Activated naive CD8-positive, alpha-beta T cell treated with anti-CD3 and anti-CD28 coated beads for 36 hours (primary cell): ENCODE measurements at regions not wholly inside any gene's neighbourhood (a gene's known extent, or its start where the extent isn't known, plus 50 kb on each side); places are given as distances from the start of the nearest gene placed in this dataset.
"Not testable (repeated sequence)": the region's sequence is repeated elsewhere in the genome, so short reads cannot be mapped to it uniquely, and the experiment has no call there.

Experiments
- DNase-seq: peaks from one replicate; pipeline ENCODE4 v3.0.0; 2021
- H3K27ac Mint-ChIP-seq: one replicate; pipeline ENCODE4 v1.8.0; 2022; ENCODE audit warnings: mild to moderate bottlenecking, moderate library complexity, mixed read lengths
- H3K27me3 Mint-ChIP-seq: one replicate; pipeline ENCODE4 v1.8.0; 2022; ENCODE audit warnings: mild to moderate bottlenecking, mixed read lengths
- H3K36me3 Mint-ChIP-seq: one replicate; pipeline ENCODE4 v1.8.0; 2021; ENCODE audit warnings: mild to moderate bottlenecking, mixed read lengths
- H3K4me1 Mint-ChIP-seq: one replicate; pipeline ENCODE4 v1.8.0; 2021; ENCODE audit warnings: mixed read lengths
- H3K4me3 Mint-ChIP-seq: one replicate; pipeline ENCODE4 v1.8.0; 2022; ENCODE audit warnings: mild to moderate bottlenecking, moderate library complexity, mixed read lengths
- H3K9me3 Mint-ChIP-seq: one replicate; pipeline ENCODE4 v1.8.0; 2022; ENCODE audit warnings: mixed read lengths

- Mint-ChIP-seq H3K27me3 (no peaks in the 10 kb centered on the region), H3K36me3 (no peaks in the 10 kb centered on the region), H3K27ac (no peak overlapping the region), H3K4me3 (no peak overlapping the region), H3K4me1 (no peaks in the 10 kb centered on the region), H3K9me3 (no peaks in the 10 kb centered on the region)
- DNase-seq = no peak
Measured at GRCh38 chr10:121265360-121266123, 332.7 kb downstream of the FGFR2 start.

DNA sequence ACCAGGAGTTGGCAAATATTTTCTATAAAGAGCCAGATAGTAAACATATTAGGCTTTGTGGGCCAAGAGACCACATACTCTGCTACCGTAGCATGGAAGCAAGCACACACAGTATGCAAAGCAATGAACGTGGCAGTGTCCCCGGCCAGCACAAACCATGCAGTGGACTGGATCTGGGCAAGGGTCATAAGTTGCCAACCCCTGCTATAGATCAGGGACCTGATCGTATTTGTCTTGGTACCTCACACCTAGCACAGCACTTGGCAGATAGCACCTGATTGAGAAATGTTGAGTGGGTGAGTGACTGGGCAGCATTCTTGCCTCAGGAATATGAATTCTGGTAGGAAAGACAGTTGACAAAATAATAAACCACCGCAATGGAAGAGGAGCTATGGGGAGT is 331.9 kb downstream of the FGFR2 start:
- H3K36me3 Mint-ChIP-seq = no peaks in the 10 kb centered on the region
- H3K27ac Mint-ChIP-seq = no peak overlapping the region
- no peaks in the 10 kb centered on the region for H3K27me3 Mint-ChIP-seq
- H3K4me1 Mint-ChIP-seq = no peaks in the 10 kb centered on the region
- no peaks in the 10 kb centered on the region for H3K9me3 Mint-ChIP-seq
- DNase-seq = no peak
- H3K4me3 Mint-ChIP-seq = no peak overlapping the region

GRCh38 chr10:121267236-121268003 is 330.8 kb downstream of the FGFR2 start:
- H3K9me3 Mint-ChIP-seq = no peaks in the 10 kb centered on the region
- no peak for DNase-seq
- no peaks in the 10 kb centered on the region for H3K27me3 Mint-ChIP-seq
- no peak overlapping the region for H3K4me3 Mint-ChIP-seq
- H3K27ac Mint-ChIP-seq = no peak overlapping the region
- H3K36me3 Mint-ChIP-seq = no peaks in the 10 kb centered on the region
- H3K4me1 Mint-ChIP-seq = no peaks in the 10 kb centered on the region

- H3K4me3 Mint-ChIP-seq = no peak overlapping the region
- H3K27ac Mint-ChIP-seq = no peak overlapping the region
- H3K9me3 Mint-ChIP-seq = no peaks in the 10 kb centered on the region
- no peaks in the 10 kb centered on the region for H3K36me3 Mint-ChIP-seq
- no peaks in the 10 kb centered on the region for H3K27me3 Mint-ChIP-seq
- DNase-seq = no peak
- H3K4me1 Mint-ChIP-seq = no peaks in the 10 kb centered on the region
Measured at GRCh38 chr10:121268363-121268762, 329.9 kb downstream of the FGFR2 start.

DNA sequence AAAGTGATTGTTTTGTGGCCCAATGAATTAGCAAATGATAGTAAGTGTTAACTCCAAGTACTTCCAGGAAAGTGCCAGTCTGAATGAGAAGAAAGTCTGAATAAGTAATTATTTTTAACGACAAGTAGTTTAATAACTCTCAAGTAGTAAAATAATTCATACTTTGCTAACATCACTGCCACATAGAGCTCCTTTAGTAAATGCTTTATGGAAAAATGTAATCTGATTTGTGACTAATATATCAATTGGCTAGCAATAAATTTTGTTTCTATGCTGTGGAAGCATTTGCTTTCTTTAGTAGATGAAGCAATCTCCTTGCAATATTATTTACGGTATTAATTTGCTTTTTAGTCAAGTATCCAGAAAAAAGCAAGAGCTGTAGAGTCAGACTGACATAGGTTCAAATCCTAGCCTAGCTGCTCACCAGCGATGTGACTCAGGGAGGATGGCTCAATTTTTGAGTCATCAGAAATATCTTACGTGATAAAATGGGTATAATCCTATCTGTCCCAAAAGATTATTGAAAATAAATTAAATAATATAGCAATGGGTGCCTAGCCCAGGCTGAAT is 329.3 kb downstream of the FGFR2 start:
- no peaks in the 10 kb centered on the region for H3K9me3 Mint-ChIP-seq
- DNase-seq = no peak
- H3K4me3 Mint-ChIP-seq = no peak overlapping the region
- no peak overlapping the region for H3K27ac Mint-ChIP-seq
- no peaks in the 10 kb centered on the region for H3K36me3 Mint-ChIP-seq
- H3K27me3 Mint-ChIP-seq = no peaks in the 10 kb centered on the region
- H3K4me1 Mint-ChIP-seq = no peaks in the 10 kb centered on the region

- Mint-ChIP-seq H3K4me3 (no peak overlapping the region), H3K27me3 (peaks cover 3% of the 10 kb centered on the region), H3K9me3 (no peaks in the 10 kb centered on the region), H3K27ac (no peak overlapping the region), H3K36me3 (no peaks in the 10 kb centered on the region), H3K4me1 (no peaks in the 10 kb centered on the region)
- DNase-seq = no peak
Measured at GRCh38 chr10:121270906-121271305, 327.3 kb downstream of the FGFR2 start.

DNA sequence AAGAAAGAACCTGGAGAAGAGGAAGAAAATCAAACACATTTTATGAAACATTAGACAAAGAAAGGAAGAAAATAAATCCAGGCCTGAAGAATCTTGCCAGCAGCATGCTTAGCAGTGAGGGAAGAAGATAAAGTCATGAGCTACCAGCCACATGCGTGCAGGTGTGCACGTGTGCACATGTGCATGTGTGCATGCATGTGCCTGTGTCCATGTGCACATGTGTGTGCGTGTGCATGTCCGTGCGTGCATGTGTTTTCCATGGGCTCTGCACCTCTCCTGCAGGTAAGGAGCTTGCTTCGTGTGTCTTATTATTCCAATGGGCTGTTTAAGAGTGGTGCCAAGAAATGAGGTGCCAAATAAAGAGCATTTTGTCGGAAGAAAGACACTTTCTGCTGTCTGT is 322.2 kb downstream of the FGFR2 start:
- Mint-ChIP-seq H3K27me3 (peaks cover 5% of the 10 kb centered on the region), H3K27ac (no peak overlapping the region), H3K9me3 (peaks cover 8% of the 10 kb centered on the region), H3K36me3 (no peaks in the 10 kb centered on the region), H3K4me1 (no peaks in the 10 kb centered on the region), H3K4me3 (no peak overlapping the region)
- DNase-seq = no peak

GRCh38 chr10:121276822-121277221 is 321.4 kb downstream of the FGFR2 start:
- Mint-ChIP-seq H3K4me1 (no peaks in the 10 kb centered on the region), H3K36me3 (no peaks in the 10 kb centered on the region), H3K4me3 (no peak overlapping the region), H3K27me3 (peaks cover 5% of the 10 kb centered on the region), H3K9me3 (peaks cover 8% of the 10 kb centered on the region), H3K27ac (no peak overlapping the region)
- no peak for DNase-seq

DNA sequence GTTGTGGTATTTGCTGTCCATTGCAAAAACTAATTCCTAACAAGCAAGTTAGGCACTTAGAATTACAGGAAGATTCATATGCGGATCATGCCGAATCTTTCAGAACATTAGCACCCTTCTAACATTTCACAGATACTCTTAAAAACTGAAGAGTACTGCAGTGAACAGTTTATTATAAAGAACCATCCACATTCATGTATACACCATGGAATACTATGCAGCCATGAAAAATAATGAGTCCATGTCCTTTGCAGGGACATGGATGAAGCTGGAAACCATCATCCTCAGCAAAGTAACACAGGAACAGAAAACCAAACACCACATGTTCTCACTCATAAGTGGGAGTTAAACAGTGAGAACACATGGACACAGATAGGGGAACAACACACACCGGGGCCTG is 319.9 kb downstream of the FGFR2 start:
- not testable (repeated sequence) for H3K9me3 Mint-ChIP-seq, H3K27me3 Mint-ChIP-seq, H3K4me3 Mint-ChIP-seq, H3K36me3 Mint-ChIP-seq, H3K27ac Mint-ChIP-seq, DNase-seq, H3K4me1 Mint-ChIP-seq

GRCh38 chr10:121281576-121281975 is 316.7 kb downstream of the FGFR2 start:
- Mint-ChIP-seq H3K27ac (no peak overlapping the region), H3K36me3 (no peaks in the 10 kb centered on the region), H3K4me3 (no peak overlapping the region), H3K4me1 (no peaks in the 10 kb centered on the region), H3K27me3 (no peaks in the 10 kb centered on the region), H3K9me3 (peaks cover 8% of the 10 kb centered on the region)
- no peak for DNase-seq

DNA sequence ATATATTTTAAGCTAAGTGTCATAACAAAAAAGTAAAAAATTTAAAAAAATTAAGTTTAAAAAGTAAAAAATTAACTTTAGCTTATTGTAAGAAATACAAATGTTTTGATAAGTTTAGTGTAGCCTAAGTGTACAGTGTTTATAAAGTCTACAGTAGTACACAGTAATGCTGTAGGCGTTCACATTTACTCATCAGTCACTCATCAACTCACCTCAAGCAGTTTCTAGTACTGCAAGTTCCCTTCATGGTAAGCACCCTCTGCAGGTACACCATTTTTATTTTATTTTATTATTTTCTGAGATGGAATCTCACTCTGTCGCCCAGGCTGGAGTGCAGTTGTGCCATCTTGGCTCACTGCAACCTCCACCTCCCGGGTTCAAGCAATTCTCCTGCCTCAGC is 316.0 kb downstream of the FGFR2 start:
- Mint-ChIP-seq H3K4me3 (no peak overlapping the region), H3K27ac (no peak overlapping the region), H3K9me3 (peaks cover 7% of the 10 kb centered on the region), H3K4me1 (no peaks in the 10 kb centered on the region), H3K36me3 (no peaks in the 10 kb centered on the region), H3K27me3 (no peaks in the 10 kb centered on the region)
- DNase-seq = no peak

GRCh38 chr10:121282797-121283515 is 315.3 kb downstream of the FGFR2 start:
- H3K27me3 Mint-ChIP-seq = no peaks in the 10 kb centered on the region
- H3K9me3 Mint-ChIP-seq = peaks cover 1% of the 10 kb centered on the region
- H3K27ac Mint-ChIP-seq = no peak overlapping the region
- H3K36me3 Mint-ChIP-seq = no peaks in the 10 kb centered on the region
- no peak for DNase-seq
- no peaks in the 10 kb centered on the region for H3K4me1 Mint-ChIP-seq
- H3K4me3 Mint-ChIP-seq = no peak overlapping the region

DNA sequence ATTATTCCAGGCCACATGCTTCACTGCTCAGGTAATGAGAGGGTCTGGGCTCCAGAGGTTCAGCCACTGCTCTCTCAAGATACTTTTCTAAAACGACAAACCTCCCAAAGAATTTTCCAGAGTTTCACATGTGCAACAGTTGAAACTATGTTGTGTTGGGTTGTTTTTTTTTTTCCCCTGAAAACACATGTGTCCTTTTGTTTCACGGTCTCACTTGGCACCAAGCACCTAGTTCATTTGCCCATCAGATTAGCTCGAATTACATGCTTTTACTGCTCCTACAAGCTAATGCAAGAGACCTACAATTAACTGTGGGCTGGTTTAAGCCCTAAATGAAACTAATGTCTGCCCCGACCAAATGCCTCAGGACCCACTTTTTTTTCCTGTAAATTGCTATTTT is 313.3 kb downstream of the FGFR2 start:
- Mint-ChIP-seq H3K27me3 (peaks cover 7% of the 10 kb centered on the region), H3K36me3 (no peaks in the 10 kb centered on the region), H3K9me3 (peaks cover 3% of the 10 kb centered on the region), H3K4me3 (no peak overlapping the region), H3K4me1 (no peaks in the 10 kb centered on the region), H3K27ac (no peak overlapping the region)
- no peak for DNase-seq

GRCh38 chr10:121285406-121286196 is 312.6 kb downstream of the FGFR2 start:
- peaks cover 7% of the 10 kb centered on the region for H3K27me3 Mint-ChIP-seq
- H3K4me3 Mint-ChIP-seq = no peak overlapping the region
- H3K36me3 Mint-ChIP-seq = no peaks in the 10 kb centered on the region
- H3K9me3 Mint-ChIP-seq = peaks cover 3% of the 10 kb centered on the region
- H3K27ac Mint-ChIP-seq = no peak overlapping the region
- H3K4me1 Mint-ChIP-seq = no peaks in the 10 kb centered on the region
- DNase-seq = no peak
